Sigmoid colon (tissue), 4 donors: ENCODE measurements at regions not wholly inside any gene's neighbourhood (a gene's known extent, or its start where the extent isn't known, plus 50 kb on each side); places are given as distances from the start of the nearest gene placed in this dataset.

Experiments used
- EP300 ChIP-seq, 4 donors: sonication (generic); formaldehyde crosslinking; IDR thresholded peaks; one replicate each; pipeline ENCODE4 v1.6.1; 2017; ENCODE audit warnings: antibody characterized with exemption in 4 of 4
- TF ChIP-seq, protein P1 (sequence below), 4 experiments: fragments of 450-650 bp in 3 of 4; fragments of 200-600 bp in 1 of 4; IDR thresholded peaks; one replicate each; pipeline ENCODE4 v1.5.1; 2016 to 2019; ENCODE audit warnings: antibody characterized with exemption in 4 of 4, mild to moderate bottlenecking in 3 of 4, moderate library complexity in 2 of 4

DNA sequence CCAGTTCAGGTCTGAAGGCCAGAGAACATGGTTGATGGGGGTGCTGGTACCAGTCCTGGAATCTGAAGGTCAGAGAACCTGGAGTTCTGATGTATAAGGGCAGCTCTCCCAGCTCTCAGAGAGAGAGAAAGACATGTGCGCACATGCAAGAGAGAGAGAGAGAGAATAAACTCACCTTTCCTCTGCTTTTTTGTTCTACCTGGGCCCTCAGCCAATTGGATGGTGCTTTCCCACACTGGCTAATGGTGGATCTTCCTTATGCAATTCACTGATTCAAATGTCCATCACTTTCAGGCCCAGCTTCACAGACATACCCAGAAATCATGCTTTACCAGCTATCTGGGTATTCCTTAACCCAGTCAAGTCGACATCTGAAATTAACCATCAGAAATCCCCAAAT lies 377.7 kb upstream of the MEX3C start:
- TF ChIP-seq, protein P1, sequence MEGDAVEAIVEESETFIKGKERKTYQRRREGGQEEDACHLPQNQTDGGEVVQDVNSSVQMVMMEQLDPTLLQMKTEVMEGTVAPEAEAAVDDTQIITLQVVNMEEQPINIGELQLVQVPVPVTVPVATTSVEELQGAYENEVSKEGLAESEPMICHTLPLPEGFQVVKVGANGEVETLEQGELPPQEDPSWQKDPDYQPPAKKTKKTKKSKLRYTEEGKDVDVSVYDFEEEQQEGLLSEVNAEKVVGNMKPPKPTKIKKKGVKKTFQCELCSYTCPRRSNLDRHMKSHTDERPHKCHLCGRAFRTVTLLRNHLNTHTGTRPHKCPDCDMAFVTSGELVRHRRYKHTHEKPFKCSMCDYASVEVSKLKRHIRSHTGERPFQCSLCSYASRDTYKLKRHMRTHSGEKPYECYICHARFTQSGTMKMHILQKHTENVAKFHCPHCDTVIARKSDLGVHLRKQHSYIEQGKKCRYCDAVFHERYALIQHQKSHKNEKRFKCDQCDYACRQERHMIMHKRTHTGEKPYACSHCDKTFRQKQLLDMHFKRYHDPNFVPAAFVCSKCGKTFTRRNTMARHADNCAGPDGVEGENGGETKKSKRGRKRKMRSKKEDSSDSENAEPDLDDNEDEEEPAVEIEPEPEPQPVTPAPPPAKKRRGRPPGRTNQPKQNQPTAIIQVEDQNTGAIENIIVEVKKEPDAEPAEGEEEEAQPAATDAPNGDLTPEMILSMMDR (IDR thresholded peaks at IDR 0.05): no peak
- no peak for TF ChIP-seq EP300 (IDR thresholded peaks at IDR 0.05)
